H1 (cell line): ENCODE measurements at regions not wholly inside any gene's neighbourhood (a gene's known extent, or its start where the extent isn't known, plus 50 kb on each side); places are given as distances from the start of the nearest gene placed in this dataset.

Source experiments
- ASH2L ChIP-seq: fragments of 200-600, 300-600 bp; sonication (generic); IDR thresholded peaks from one replicate; pipeline ENCODE4 v1.7.1; 2017; ENCODE audit warnings: low read length
- CTCF ChIP-seq, 3 experiments: IDR thresholded peaks; 1 replicate in 2 of 3; 2 replicates in 1 of 3; pipeline versions ENCODE4 v1.5.1 to v1.6.1; 2011; ENCODE audit warnings: low read length in 3 of 3, mild to moderate bottlenecking in 3 of 3, inconsistent platforms in 2 of 3, low read depth in 1 of 3, moderate library complexity in 1 of 3; ENCODE audit not compliant: insufficient read depth in 1 of 3; ENCODE audit errors: control extremely low read depth in 1 of 3
- EZH2 ChIP-seq: fragments of 200-600 bp; sonication (generic); IDR thresholded peaks from 2 replicates; pipeline ENCODE4 v1.7.1; 2012; ENCODE audit warnings: low read depth, mild to moderate bottlenecking, moderate library complexity, low read length, inconsistent platforms; ENCODE audit not compliant: severe bottlenecking
- FOSL1 ChIP-seq: IDR thresholded peaks from 2 replicates; pipeline ENCODE4 v1.6.1; 2011; ENCODE audit warnings: mild to moderate bottlenecking, low read depth, low read length, moderate library complexity; ENCODE audit not compliant: insufficient read depth
- JUND ChIP-seq: IDR thresholded peaks from 2 replicates; pipeline ENCODE4 v1.6.1; 2011; ENCODE audit warnings: mild to moderate bottlenecking, improper control_type of control experiment, low read length
- MAFK ChIP-seq: IDR thresholded peaks from 2 replicates; pipeline ENCODE4 v1.6.1; 2012; ENCODE audit warnings: low read depth, mild to moderate bottlenecking, improper control_type of control experiment, low read length
- POLR2A ChIP-seq, 2 experiments: IDR thresholded peaks; 1 replicate in 1 of 2; 2 replicates in 1 of 2; pipeline ENCODE4 v1.6.1; 2011; ENCODE audit warnings: low read depth in 2 of 2, low read length in 2 of 2, mild to moderate bottlenecking in 2 of 2; ENCODE audit errors: control extremely low read depth in 1 of 2
- POLR2AphosphoS5 ChIP-seq: IDR thresholded peaks from 2 replicates; pipeline ENCODE4 v1.6.1; 2011; ENCODE audit warnings: low read depth, low read length
- SIN3A ChIP-seq, 2 experiments: IDR thresholded peaks in 1 of 2; conservative IDR thresholded peaks in 1 of 2; 2 replicates each; pipeline ENCODE4 v1.6.1; 2011 to 2012; ENCODE audit warnings: low read length in 2 of 2, improper control_type of control experiment in 1 of 2, low read depth in 1 of 2, mild to moderate bottlenecking in 1 of 2
- TAF1 ChIP-seq: IDR thresholded peaks from 2 replicates; pipeline ENCODE4 v1.6.1; 2011; ENCODE audit warnings: mild to moderate bottlenecking, low read depth, low read length

DNA sequence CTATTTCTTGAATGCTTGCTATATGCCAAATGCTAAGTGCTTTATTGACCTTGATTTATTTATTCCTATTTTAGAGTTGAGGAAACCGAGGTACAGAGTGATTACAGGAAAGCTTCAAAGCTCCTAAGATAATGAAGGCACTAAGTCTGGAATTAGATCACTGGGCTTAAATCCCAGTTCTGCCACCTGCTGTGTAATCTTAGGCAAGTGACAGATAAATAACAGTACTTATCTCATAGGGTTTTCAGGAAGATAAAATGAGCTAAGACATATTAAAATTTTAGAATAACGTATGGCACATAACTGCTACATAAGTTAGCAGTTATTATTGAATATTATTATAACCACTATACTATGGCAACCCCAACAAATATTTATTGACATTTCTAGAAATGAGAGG, 843.8 kb downstream of the DTWD2 start:
- TF ChIP-seq EZH2 = no peak
- TF ChIP-seq JUND = no peak
- no peak for TF ChIP-seq POLR2A (IDR thresholded peaks at IDR 0.05; ENCODE audit: control extremely low read depth in 1 of 2, low read depth in 2 of 2, low read length in 2 of 2)
- no peak for TF ChIP-seq CTCF (IDR thresholded peaks at IDR 0.05; ENCODE audit: control extremely low read depth in 1 of 3, insufficient read depth in 1 of 3, low read depth in 1 of 3, low read length in 3 of 3)
- no peak for TF ChIP-seq MAFK
- no peak for TF ChIP-seq POLR2AphosphoS5
- no peak for TF ChIP-seq ASH2L
- no peak for TF ChIP-seq TAF1
- TF ChIP-seq FOSL1 = no peak
- TF ChIP-seq SIN3A (conservative IDR thresholded peaks at IDR 0.05 in 1 of 2, IDR thresholded peaks at IDR 0.05 in 1 of 2; ENCODE audit: low read depth in 1 of 2, low read length in 2 of 2) = no peak
